ENCODE measurements at regions not wholly inside any gene's neighbourhood (a gene's known extent, or its start where the extent isn't known, plus 50 kb on each side); places are given as distances from the start of the nearest gene placed in this dataset.

GRCh38 chr7:434891-435629 is 84.6 kb downstream of the PDGFA start:
- peak overlapping the region in 1 of 7 donors; percentile 39 for H3K27ac Mint-ChIP-seq

DNA sequence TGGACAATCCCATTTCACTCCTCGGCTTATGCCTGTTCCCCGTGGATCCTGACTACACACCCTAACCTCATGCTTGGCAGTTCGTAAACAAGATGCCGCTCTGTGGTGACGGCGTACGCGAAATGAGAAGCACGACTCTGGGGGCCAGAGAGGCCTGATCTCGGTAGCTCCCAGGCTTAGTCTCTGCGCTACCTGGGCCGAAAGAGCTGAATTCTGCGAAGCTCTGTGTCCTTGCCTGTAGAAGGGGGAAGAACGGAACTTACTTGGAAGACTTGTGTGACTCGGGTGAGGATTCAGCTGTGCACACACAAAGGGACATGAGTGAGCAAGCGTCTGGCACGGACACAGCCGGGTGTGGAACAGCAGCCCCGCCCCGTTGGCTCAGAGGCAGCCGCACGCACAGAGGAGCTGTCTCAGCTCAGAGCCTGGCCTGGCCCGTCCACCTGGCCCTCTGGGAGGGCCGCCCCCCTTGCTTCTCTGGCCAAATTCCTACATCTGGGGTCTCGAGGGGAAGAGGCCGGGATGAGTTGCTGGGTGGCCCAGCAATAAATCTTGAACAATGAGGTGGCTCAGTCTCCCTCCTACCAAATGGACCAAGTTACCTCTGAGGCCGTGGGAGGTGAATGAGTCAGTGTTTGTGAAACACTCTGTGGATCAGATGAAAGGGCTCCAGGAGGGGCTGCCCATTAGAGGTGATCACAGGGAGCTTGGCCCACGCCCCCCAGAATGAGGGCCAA is 83.8 kb downstream of the PDGFA start:
- H3K27ac ChIP-seq (ENCODE audit: low read depth in 1 of 2, low read length in 2 of 2): no peak overlapping the region
- DNase-seq: no peak
- TF ChIP-seq, protein P1, sequence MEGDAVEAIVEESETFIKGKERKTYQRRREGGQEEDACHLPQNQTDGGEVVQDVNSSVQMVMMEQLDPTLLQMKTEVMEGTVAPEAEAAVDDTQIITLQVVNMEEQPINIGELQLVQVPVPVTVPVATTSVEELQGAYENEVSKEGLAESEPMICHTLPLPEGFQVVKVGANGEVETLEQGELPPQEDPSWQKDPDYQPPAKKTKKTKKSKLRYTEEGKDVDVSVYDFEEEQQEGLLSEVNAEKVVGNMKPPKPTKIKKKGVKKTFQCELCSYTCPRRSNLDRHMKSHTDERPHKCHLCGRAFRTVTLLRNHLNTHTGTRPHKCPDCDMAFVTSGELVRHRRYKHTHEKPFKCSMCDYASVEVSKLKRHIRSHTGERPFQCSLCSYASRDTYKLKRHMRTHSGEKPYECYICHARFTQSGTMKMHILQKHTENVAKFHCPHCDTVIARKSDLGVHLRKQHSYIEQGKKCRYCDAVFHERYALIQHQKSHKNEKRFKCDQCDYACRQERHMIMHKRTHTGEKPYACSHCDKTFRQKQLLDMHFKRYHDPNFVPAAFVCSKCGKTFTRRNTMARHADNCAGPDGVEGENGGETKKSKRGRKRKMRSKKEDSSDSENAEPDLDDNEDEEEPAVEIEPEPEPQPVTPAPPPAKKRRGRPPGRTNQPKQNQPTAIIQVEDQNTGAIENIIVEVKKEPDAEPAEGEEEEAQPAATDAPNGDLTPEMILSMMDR (IDR thresholded peaks at IDR 0.05): no peak
- Mint-ChIP-seq H3K9me3 (peaks cover 0 to 7% (median 2%) of the 10 kb centered on the region in 7 donors), H3K36me3 (no peaks in the 10 kb centered on the region), H3K27me3 (ENCODE audit: low read depth in 3 of 3) (peaks cover 0 to 7% (median 2%) of the 10 kb centered on the region in 3 donors), H3K27ac (no peak overlapping the region), H3K4me1 (peaks cover 11% of the 10 kb centered on the region), H3K4me3 (peak overlapping the region in 1 of 2 donors; percentile 87)
- H4K20me1 ChIP-seq (ENCODE audit: insufficient read depth, low read length): no peaks in the 10 kb centered on the region
- H3K79me2 ChIP-seq (ENCODE audit: insufficient read depth, low read length): no peaks in the 10 kb centered on the region
- H3K27me3 ChIP-seq (ENCODE audit: control insufficient read depth in 2 of 2, insufficient read depth in 2 of 2, low read length in 2 of 2): no peaks in the 10 kb centered on the region
- H3K9me3 ChIP-seq (replicated peaks in 1 of 2; ENCODE audit: control insufficient read depth in 1 of 2, insufficient read depth in 1 of 2, low read length in 2 of 2): no peaks in the 10 kb centered on the region
- peaks cover 0 to 5% of the 10 kb centered on the region in 2 donors for H3K4me1 ChIP-seq (ENCODE audit: control insufficient read depth in 1 of 2, insufficient read depth in 2 of 2, low read length in 2 of 2)
- intact Hi-C loops (cut with micrococcal nuclease): no loop called here
- peak overlapping the region; percentile 68 for H2AFZ ChIP-seq (ENCODE audit: insufficient read depth, low read depth, low read length, poor library complexity, severe bottlenecking)
- no peaks in the 10 kb centered on the region for H3K36me3 ChIP-seq (replicated peaks in 1 of 2; ENCODE audit: control insufficient read depth in 1 of 2, insufficient read depth in 2 of 2, low read length in 2 of 2)
- peak overlapping the region in 1 of 3 experiments; percentile 70 for H3K4me3 ChIP-seq (replicated peaks in 1 of 3; ENCODE audit: low read depth in 2 of 3, low read length in 3 of 3)
- WGBS (ENCODE audit: insufficient coverage): 90% methylated on average over 24 of the region's 28 CpGs
- H3K9ac ChIP-seq (ENCODE audit: insufficient read depth, low read length, poor library complexity, severe bottlenecking): no peak overlapping the region
- peak overlapping the region; percentile 68 for H3K4me2 ChIP-seq (replicated peaks; ENCODE audit: extremely low read depth, low read length, poor library complexity, severe bottlenecking)

More at GRCh38 chr7:434891-435629, 84.6 kb downstream of the PDGFA start:
- no peak for DNase-seq
- H3K27ac ChIP-seq (ENCODE audit: low read depth in 1 of 2, low read length in 2 of 2): no peak overlapping the region
- no peaks in the 10 kb centered on the region for H4K20me1 ChIP-seq (ENCODE audit: insufficient read depth, low read length)
- H3K4me1 ChIP-seq (ENCODE audit: control insufficient read depth in 1 of 2, insufficient read depth in 2 of 2, low read length in 2 of 2): peaks cover 0 to 5% of the 10 kb centered on the region in 2 donors
- Mint-ChIP-seq H3K4me3 (peak overlapping the region; percentile 79 to 87), H3K9me3 (peaks cover 0 to 7% (median 0%) of the 10 kb centered on the region in 7 donors), H3K4me1 (peaks cover 11% of the 10 kb centered on the region), H3K27me3 (ENCODE audit: low read depth in 3 of 3) (peaks cover 0 to 7% (median 2%) of the 10 kb centered on the region in 3 donors), H3K36me3 (no peaks in the 10 kb centered on the region)
- intact Hi-C loops (cut with micrococcal nuclease): no loop called here
- H3K4me3 ChIP-seq (replicated peaks in 1 of 3; ENCODE audit: low read depth in 2 of 3, low read length in 3 of 3): peak overlapping the region; percentile 17 to 70 (median 17)
- no peaks in the 10 kb centered on the region for H3K79me2 ChIP-seq (ENCODE audit: insufficient read depth, low read length)
- 53% methylated on average over 27 of the region's 35 CpGs for WGBS (ENCODE audit: insufficient coverage)
- H3K9me3 ChIP-seq (replicated peaks in 1 of 2; ENCODE audit: control insufficient read depth in 1 of 2, insufficient read depth in 1 of 2, low read length in 2 of 2): no peaks in the 10 kb centered on the region
- H3K36me3 ChIP-seq (replicated peaks in 1 of 2; ENCODE audit: control insufficient read depth in 1 of 2, insufficient read depth in 2 of 2, low read length in 2 of 2): no peaks in the 10 kb centered on the region
- H2AFZ ChIP-seq (ENCODE audit: insufficient read depth, low read depth, low read length, poor library complexity, severe bottlenecking): peak overlapping the region; percentile 68
- peak overlapping the region; percentile 40 for H3K9ac ChIP-seq (ENCODE audit: insufficient read depth, low read length, poor library complexity, severe bottlenecking)
- TF ChIP-seq, protein P1 (IDR thresholded peaks at IDR 0.05): no peak
- H3K27me3 ChIP-seq (ENCODE audit: control insufficient read depth in 2 of 2, insufficient read depth in 2 of 2, low read length in 2 of 2): no peaks in the 10 kb centered on the region
- H3K4me2 ChIP-seq (replicated peaks; ENCODE audit: extremely low read depth, low read length, poor library complexity, severe bottlenecking): peak overlapping the region; percentile 68

All from CD14-positive monocyte (primary cell).